ENCODE measurements at regions not wholly inside any gene's neighbourhood (a gene's known extent, or its start where the extent isn't known, plus 50 kb on each side); places are given as distances from the start of the nearest gene placed in this dataset.

DNA sequence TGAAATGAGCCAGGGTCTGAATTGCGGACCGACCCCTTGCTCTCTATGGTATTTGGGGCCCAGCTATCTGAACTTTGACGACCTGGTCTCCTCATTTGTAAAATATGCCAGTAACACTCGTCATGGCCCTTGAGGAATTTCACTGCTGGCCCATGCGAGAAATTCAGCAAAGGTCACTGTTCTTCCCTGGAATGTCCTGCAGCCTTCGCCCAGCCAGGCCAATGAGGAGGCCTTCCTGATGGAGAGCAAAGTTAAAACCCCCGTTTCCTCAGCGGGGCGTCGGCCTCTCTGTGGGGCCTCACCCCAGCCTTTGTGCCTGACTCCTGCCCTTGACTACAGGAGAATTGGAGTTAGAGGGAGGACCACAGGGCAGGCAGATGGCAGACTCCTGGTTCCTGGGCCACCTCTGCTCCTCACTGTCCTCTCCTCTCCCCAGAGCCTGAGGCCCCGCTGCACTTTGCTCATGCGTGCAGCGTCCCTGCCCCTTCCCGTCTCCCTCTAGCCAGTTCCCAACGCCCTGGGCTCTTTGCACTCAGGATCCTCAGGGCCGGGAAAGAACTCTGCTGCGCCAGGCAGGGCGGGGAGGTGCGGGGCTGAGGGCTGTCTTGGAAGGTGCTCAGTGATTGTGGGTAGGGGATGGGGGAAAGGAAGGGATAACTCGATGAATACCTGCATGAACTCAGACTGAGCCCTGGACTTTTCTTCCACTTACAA is 257.0 kb upstream of the RAB6C start:
- Mint-ChIP-seq H3K27me3 (peaks cover 5% of the 10 kb centered on the region), H3K27ac (no peak overlapping the region), H3K36me3 (no peaks in the 10 kb centered on the region), H3K4me1 (no peaks in the 10 kb centered on the region), H3K4me3 (no peak overlapping the region), H3K9me3 (peaks cover 0 to 2% (median 0%) of the 10 kb centered on the region in 7 donors)
- no peaks in the 10 kb centered on the region for H3K9me3 ChIP-seq (ENCODE audit: control insufficient read depth in 2 of 2, low read length in 2 of 2)
- H3K4me1 ChIP-seq (ENCODE audit: control insufficient read depth, insufficient read depth, low read length, poor library complexity, severe bottlenecking), result no peaks in the 10 kb centered on the region
- H3K36me3 ChIP-seq (ENCODE audit: control insufficient read depth, insufficient read depth, low read length), result no peaks in the 10 kb centered on the region
- no peaks in the 10 kb centered on the region for H3K27me3 ChIP-seq (ENCODE audit: control insufficient read depth, insufficient read depth, low read length)
- no peak overlapping the region for H3K4me3 ChIP-seq (ENCODE audit: low read depth, low read length)
- no peak overlapping the region for H3K27ac ChIP-seq (ENCODE audit: insufficient read depth, low read length, poor library complexity, severe bottlenecking)
- DNase-seq, result no peak
- ATAC-seq (ENCODE audit: low read depth in 2 of 2), result no peak

DNA sequence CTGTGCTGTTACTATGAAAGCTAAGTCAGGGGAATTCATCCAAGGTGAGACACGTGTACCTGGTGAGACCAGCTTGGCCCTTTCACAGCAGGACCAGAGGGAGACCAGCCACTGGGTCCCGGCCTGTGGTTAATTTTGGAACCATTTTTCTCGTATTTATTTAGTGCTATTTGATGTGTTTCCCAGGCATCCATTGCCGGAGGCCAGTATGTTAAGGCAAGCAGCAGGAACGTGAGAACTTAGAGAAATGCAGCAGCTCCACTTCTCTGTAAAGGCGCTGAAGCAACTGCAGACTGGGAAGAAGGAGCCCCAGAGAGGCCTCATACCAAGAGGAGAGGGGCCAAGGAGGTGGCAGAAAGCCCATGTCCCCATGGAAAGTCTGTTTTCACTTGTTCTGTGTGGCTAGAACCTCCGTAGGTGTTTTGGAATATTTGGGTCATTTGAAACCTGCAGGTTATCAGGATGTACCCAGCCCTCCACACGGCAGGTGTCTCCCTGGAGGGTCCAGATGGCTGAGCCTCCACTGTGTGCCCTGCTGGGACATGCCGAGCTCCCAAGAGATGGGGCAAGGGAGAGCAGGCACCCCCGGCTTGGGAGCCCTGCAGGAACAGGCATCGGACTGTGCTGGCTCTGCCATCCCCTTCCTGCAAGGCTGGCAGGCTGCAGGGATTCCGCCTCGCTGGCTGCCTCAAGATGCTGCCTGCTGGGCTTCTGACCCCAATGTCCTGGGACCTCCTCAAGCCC is 256.0 kb upstream of the RAB6C start:
- Mint-ChIP-seq H3K4me1 (no peaks in the 10 kb centered on the region), H3K4me3 (no peak overlapping the region)
- no peaks in the 10 kb centered on the region for H3K9me3 ChIP-seq (ENCODE audit: control insufficient read depth in 2 of 2, low read length in 2 of 2)

DNA sequence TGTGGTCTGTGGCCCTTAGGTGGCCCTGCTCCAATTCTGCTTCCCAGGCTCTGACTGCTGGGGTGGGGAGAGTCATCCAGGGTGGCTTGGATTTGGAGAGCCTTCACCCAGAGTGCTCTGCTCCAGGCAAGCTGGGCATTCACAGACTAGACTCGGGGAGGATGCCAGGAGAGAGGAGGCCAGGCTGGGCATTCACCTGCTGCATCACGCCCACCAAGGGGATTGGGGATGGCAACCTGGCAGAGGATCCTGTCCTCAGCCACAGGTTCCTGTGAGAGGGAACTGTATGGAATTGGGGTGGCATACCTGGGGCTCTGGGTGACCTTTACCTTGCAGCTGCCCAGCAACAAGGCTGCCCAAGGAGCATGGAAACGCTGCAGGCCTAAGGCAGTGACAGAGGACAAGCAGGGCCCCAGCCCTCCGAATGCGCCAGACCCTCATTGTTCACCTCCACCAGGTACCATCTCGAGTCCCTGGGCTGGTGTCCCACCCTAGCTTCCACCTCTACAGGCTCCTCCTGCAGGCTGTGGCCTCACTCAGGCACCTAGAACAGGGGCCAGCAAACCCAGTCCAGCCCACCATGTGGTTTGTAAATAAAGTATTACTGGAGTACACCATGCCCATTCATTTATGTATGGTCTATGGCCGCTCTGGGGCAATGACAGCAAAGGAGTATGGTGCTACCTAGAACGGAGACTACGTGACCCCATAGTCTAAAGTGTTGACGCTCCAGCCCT is 255.3 kb upstream of the RAB6C start:
- no peaks in the 10 kb centered on the region for H3K4me1 Mint-ChIP-seq
- no peaks in the 10 kb centered on the region for H3K36me3 Mint-ChIP-seq
- no peak overlapping the region for H3K4me3 Mint-ChIP-seq
- DNase-seq (no peak), ATAC-seq (ENCODE audit: low read depth in 2 of 2) (no peak)
- H3K36me3 ChIP-seq (ENCODE audit: control insufficient read depth, insufficient read depth, low read length), result no peaks in the 10 kb centered on the region
- no peak overlapping the region for H3K27ac Mint-ChIP-seq
- no peak overlapping the region for H3K27ac ChIP-seq (ENCODE audit: insufficient read depth, low read length, poor library complexity, severe bottlenecking)
- no peaks in the 10 kb centered on the region for H3K27me3 ChIP-seq (ENCODE audit: control insufficient read depth, insufficient read depth, low read length)
- H3K9me3 Mint-ChIP-seq, result peaks cover 0 to 2% (median 0%) of the 10 kb centered on the region in 7 donors
- H3K4me3 ChIP-seq (ENCODE audit: low read depth, low read length), result no peak overlapping the region
- H3K27me3 Mint-ChIP-seq, result peaks cover 4% of the 10 kb centered on the region
- H3K9me3 ChIP-seq (ENCODE audit: control insufficient read depth in 2 of 2, low read length in 2 of 2), result no peaks in the 10 kb centered on the region
- no peaks in the 10 kb centered on the region for H3K4me1 ChIP-seq (ENCODE audit: control insufficient read depth, insufficient read depth, low read length, poor library complexity, severe bottlenecking)

More for the DNA sequence above, 256.0 kb upstream of the RAB6C start:
- H3K27me3 Mint-ChIP-seq, result peaks cover 5% of the 10 kb centered on the region
- H3K36me3 ChIP-seq (ENCODE audit: control insufficient read depth, insufficient read depth, low read length), result no peaks in the 10 kb centered on the region
- H3K27me3 ChIP-seq (ENCODE audit: control insufficient read depth, insufficient read depth, low read length), result no peaks in the 10 kb centered on the region
- ATAC-seq (ENCODE audit: low read depth in 2 of 2) (no peak), DNase-seq (no peak)
- no peaks in the 10 kb centered on the region for H3K4me1 ChIP-seq (ENCODE audit: control insufficient read depth, insufficient read depth, low read length, poor library complexity, severe bottlenecking)
- H3K9me3 Mint-ChIP-seq, result peaks cover 0 to 2% (median 0%) of the 10 kb centered on the region in 7 donors
- no peaks in the 10 kb centered on the region for H3K36me3 Mint-ChIP-seq
- H3K27ac ChIP-seq (ENCODE audit: insufficient read depth, low read length, poor library complexity, severe bottlenecking), result no peak overlapping the region
- no peak overlapping the region for H3K27ac Mint-ChIP-seq
- no peak overlapping the region for H3K4me3 ChIP-seq (ENCODE audit: low read depth, low read length)

DNA sequence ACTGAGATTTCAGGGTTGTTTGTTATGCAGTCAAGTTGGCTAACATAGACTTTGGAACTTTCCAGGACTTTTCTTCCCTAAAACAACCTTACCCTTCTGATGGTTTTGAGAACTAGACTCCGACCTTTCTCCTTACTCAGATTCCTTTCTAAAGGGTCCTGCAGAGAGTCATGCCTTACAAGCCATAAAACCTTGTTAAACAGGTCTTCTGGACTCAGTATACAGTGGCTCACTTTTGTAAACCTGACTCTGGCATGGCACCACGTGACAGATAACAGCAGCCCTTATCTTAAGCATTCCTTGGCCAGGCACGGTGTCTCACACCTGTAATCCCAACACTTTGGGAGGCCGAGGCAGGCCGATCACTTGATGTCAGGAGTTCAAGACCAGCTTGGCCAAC is 253.2 kb upstream of the RAB6C start:
- no peak for ATAC-seq (ENCODE audit: low read depth in 2 of 2)
- Mint-ChIP-seq H3K4me1 (no peaks in the 10 kb centered on the region), H3K36me3 (no peaks in the 10 kb centered on the region)

DNA sequence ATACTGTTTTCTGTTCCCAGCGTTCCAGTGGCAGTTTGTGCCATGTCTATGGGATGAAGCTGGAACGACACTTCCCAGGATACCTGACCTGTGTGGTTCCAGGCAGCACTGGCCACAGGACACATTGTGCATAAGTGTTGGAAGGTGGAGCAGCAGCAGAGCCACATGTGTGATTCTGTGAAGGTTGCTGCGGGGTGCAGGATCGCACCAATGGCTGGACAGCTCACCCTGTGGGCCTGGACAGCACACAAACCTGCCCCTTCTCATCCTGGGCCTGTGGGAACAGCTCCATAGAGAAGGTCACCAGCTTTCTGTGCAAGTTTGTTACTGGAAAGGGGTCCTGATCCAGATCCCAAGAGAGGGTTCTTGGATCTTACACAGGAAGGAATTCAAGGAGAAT is 252.2 kb upstream of the RAB6C start:
- no peak overlapping the region for H3K27ac Mint-ChIP-seq

More for the DNA sequence above, 253.2 kb upstream of the RAB6C start:
- no peak overlapping the region for H3K4me3 ChIP-seq (ENCODE audit: low read depth, low read length)
- H3K4me3 Mint-ChIP-seq, result no peak overlapping the region
- H3K4me1 ChIP-seq (ENCODE audit: control insufficient read depth, insufficient read depth, low read length, poor library complexity, severe bottlenecking), result no peaks in the 10 kb centered on the region
- no peaks in the 10 kb centered on the region for H3K27me3 Mint-ChIP-seq
- H3K9me3 ChIP-seq (ENCODE audit: control insufficient read depth in 2 of 2, low read length in 2 of 2), result no peaks in the 10 kb centered on the region
- H3K27ac ChIP-seq (ENCODE audit: insufficient read depth, low read length, poor library complexity, severe bottlenecking), result no peak overlapping the region
- no peaks in the 10 kb centered on the region for H3K36me3 ChIP-seq (ENCODE audit: control insufficient read depth, insufficient read depth, low read length)
- no peaks in the 10 kb centered on the region for H3K27me3 ChIP-seq (ENCODE audit: control insufficient read depth, insufficient read depth, low read length)
- H3K27ac Mint-ChIP-seq, result no peak overlapping the region
- no peak for DNase-seq
- peaks cover 0 to 2% (median 0%) of the 10 kb centered on the region in 7 donors for H3K9me3 Mint-ChIP-seq

DNA sequence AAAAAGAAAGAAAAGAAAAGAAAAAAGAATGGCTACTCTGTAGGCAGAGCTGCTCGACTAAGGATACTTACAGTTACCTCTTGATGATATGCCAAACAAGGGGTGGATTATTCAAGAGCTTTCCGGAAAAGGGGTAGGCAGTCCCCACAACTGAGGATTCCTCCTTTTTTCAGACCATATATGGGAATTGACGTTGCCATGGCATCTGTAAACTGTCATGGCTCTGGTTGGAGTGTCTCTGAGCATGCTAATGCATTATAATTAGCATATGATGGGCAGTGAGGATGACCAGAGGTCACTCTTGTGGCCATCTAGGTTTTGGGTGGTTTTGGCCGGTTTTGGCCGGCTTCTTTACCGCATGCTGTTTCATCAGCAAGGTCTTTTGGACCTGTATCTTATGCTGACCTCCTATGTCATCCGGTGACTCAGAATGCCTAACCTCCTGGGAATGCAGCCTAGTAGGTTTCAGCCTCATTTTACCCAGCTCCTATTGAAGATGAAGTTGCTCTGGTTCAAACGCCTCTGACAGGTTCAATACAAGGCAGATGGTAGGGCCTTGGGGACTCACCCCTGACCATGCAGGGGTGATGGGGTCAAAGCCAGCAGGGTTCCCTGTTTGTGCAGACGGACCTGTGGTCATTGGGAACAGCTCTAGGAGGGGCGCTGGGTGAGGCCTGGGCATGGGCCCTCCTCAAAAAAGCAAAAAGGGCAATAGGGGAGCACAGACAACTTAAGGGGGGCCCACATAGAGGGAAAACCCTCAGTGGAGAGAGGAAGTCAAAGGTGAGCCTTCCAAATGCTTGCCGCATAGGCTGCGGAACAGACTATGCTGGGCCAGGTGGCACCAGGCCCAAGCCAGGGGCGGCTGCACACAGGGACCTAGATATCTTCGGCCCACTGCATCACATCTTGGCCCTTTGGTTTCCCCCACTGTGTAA is 251.2 kb upstream of the RAB6C start:
- Mint-ChIP-seq H3K27me3 (no peaks in the 10 kb centered on the region), H3K27ac (no peak overlapping the region), H3K36me3 (no peaks in the 10 kb centered on the region), H3K9me3 (peaks cover 0 to 2% (median 0%) of the 10 kb centered on the region in 7 donors), H3K4me3 (no peak overlapping the region), H3K4me1 (no peaks in the 10 kb centered on the region)
- DNase-seq (no peak), ATAC-seq (ENCODE audit: low read depth in 2 of 2) (no peak)
- Histone ChIP-seq H3K27me3 (ENCODE audit: control insufficient read depth, insufficient read depth, low read length) (no peaks in the 10 kb centered on the region), H3K27ac (ENCODE audit: insufficient read depth, low read length, poor library complexity, severe bottlenecking) (no peak overlapping the region), H3K4me3 (ENCODE audit: low read depth, low read length) (no peak overlapping the region), H3K36me3 (ENCODE audit: control insufficient read depth, insufficient read depth, low read length) (no peaks in the 10 kb centered on the region), H3K4me1 (ENCODE audit: control insufficient read depth, insufficient read depth, low read length, poor library complexity, severe bottlenecking) (no peaks in the 10 kb centered on the region), H3K9me3 (ENCODE audit: control insufficient read depth in 2 of 2, low read length in 2 of 2) (no peaks in the 10 kb centered on the region)

More for the DNA sequence above, 252.2 kb upstream of the RAB6C start:
- no peaks in the 10 kb centered on the region for H3K4me1 Mint-ChIP-seq
- ATAC-seq (ENCODE audit: low read depth in 2 of 2), result no peak
- Histone ChIP-seq H3K4me3 (ENCODE audit: low read depth, low read length) (no peak overlapping the region), H3K27me3 (ENCODE audit: control insufficient read depth, insufficient read depth, low read length) (no peaks in the 10 kb centered on the region), H3K4me1 (ENCODE audit: control insufficient read depth, insufficient read depth, low read length, poor library complexity, severe bottlenecking) (no peaks in the 10 kb centered on the region), H3K9me3 (ENCODE audit: control insufficient read depth in 2 of 2, low read length in 2 of 2) (no peaks in the 10 kb centered on the region), H3K36me3 (ENCODE audit: control insufficient read depth, insufficient read depth, low read length) (no peaks in the 10 kb centered on the region), H3K27ac (ENCODE audit: insufficient read depth, low read length, poor library complexity, severe bottlenecking) (no peak overlapping the region)
- no peaks in the 10 kb centered on the region for H3K27me3 Mint-ChIP-seq
- no peaks in the 10 kb centered on the region for H3K36me3 Mint-ChIP-seq
- peaks cover 0 to 2% (median 0%) of the 10 kb centered on the region in 7 donors for H3K9me3 Mint-ChIP-seq
- DNase-seq, result no peak
- H3K4me3 Mint-ChIP-seq, result no peak overlapping the region

DNA sequence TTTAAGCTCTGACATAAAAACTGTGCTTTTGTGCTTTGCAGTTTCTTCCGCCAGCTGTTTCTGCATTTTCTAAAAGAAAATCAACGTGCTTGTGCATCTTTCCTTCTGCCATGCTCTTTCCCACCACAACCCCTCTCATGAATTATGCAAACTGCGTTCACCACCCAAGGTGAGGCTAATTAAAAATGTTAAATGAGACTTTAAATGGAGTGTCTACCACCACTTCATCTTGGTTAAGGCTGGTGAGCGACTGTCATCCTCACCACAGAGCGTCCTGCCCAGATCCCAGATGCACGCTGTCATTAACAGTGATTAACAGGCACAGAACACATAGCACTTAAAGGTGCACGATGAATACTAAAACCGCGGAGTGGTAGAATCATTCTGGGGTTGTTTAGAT is 250.5 kb upstream of the RAB6C start:
- DNase-seq (no peak), ATAC-seq (ENCODE audit: low read depth in 2 of 2) (no peak)
- H3K4me1 Mint-ChIP-seq, result no peaks in the 10 kb centered on the region
- H3K4me3 ChIP-seq (ENCODE audit: low read depth, low read length), result no peak overlapping the region
- peak overlapping the region in 1 of 3 donors; percentile 32 for H3K27ac Mint-ChIP-seq
- no peaks in the 10 kb centered on the region for H3K36me3 ChIP-seq (ENCODE audit: control insufficient read depth, insufficient read depth, low read length)
- no peak overlapping the region for H3K27ac ChIP-seq (ENCODE audit: insufficient read depth, low read length, poor library complexity, severe bottlenecking)
- H3K4me1 ChIP-seq (ENCODE audit: control insufficient read depth, insufficient read depth, low read length, poor library complexity, severe bottlenecking), result no peaks in the 10 kb centered on the region
- H3K27me3 ChIP-seq (ENCODE audit: control insufficient read depth, insufficient read depth, low read length), result no peaks in the 10 kb centered on the region
- H3K36me3 Mint-ChIP-seq, result no peaks in the 10 kb centered on the region
- no peak overlapping the region for H3K4me3 Mint-ChIP-seq
- peaks cover 0 to 2% (median 0%) of the 10 kb centered on the region in 7 donors for H3K9me3 Mint-ChIP-seq
- no peaks in the 10 kb centered on the region for H3K27me3 Mint-ChIP-seq
- H3K9me3 ChIP-seq (ENCODE audit: control insufficient read depth in 2 of 2, low read length in 2 of 2), result no peaks in the 10 kb centered on the region

Measured in CD4-positive, CD25-positive, alpha-beta regulatory T cell (primary cell).